Ishikawa (cell line): ENCODE measurements at regions not wholly inside any gene's neighbourhood (a gene's known extent, or its start where the extent isn't known, plus 50 kb on each side); places are given as distances from the start of the nearest gene placed in this dataset.

ENCODE experiments used
- CEBPB ChIP-seq: IDR thresholded peaks from 2 replicates; pipeline ENCODE4 v1.6.1; 2012
- CREB1 ChIP-seq: IDR thresholded peaks from 2 replicates; pipeline ENCODE4 v1.6.1; 2012; ENCODE audit warnings: low read depth
- EGR1 ChIP-seq: IDR thresholded peaks from 2 replicates; pipeline ENCODE4 v1.6.1; 2012
- EP300 ChIP-seq: IDR thresholded peaks from 2 replicates; pipeline ENCODE4 v1.6.1; 2012; ENCODE audit warnings: borderline replicate concordance
- FOXM1 ChIP-seq: IDR thresholded peaks from 2 replicates; pipeline ENCODE4 v1.6.1; 2012; ENCODE audit warnings: low read depth, borderline replicate concordance
- MAX ChIP-seq: IDR thresholded peaks from 2 replicates; pipeline ENCODE4 v1.6.1; 2012
- NFIC ChIP-seq: IDR thresholded peaks from 2 replicates; pipeline ENCODE4 v1.6.1; 2012
- RAD21 ChIP-seq: IDR thresholded peaks from 2 replicates; pipeline ENCODE4 v1.6.1; 2012; ENCODE audit warnings: low read depth
- REST ChIP-seq: IDR thresholded peaks from 2 replicates; pipeline ENCODE4 v1.6.1; 2012; ENCODE audit warnings: low read depth, mild to moderate bottlenecking
- TAF1 ChIP-seq: IDR thresholded peaks from 2 replicates; pipeline ENCODE4 v1.6.1; 2012; ENCODE audit warnings: low read depth, mild to moderate bottlenecking
- TCF12 ChIP-seq: IDR thresholded peaks from 2 replicates; pipeline ENCODE4 v1.6.1; 2012; ENCODE audit warnings: low read depth
- TEAD4 ChIP-seq: IDR thresholded peaks from 2 replicates; pipeline ENCODE4 v1.6.1; 2012
- USF1 ChIP-seq: IDR thresholded peaks from 2 replicates; pipeline ENCODE4 v1.6.1; 2012
- YY1 ChIP-seq: IDR thresholded peaks from 2 replicates; pipeline ENCODE4 v1.6.1; 2012; ENCODE audit warnings: low read depth
- ZBTB7A ChIP-seq: IDR thresholded peaks from 2 replicates; pipeline ENCODE4 v1.6.1; 2012; ENCODE audit warnings: low read depth

- no peak for TF ChIP-seq ZBTB7A
- TF ChIP-seq EP300: no peak
- TF ChIP-seq FOXM1: no peak
- TF ChIP-seq EGR1: no peak
- TF ChIP-seq TAF1: no peak
- no peak for TF ChIP-seq NFIC
- no peak for TF ChIP-seq CREB1
- TF ChIP-seq USF1: no peak
- no peak for TF ChIP-seq REST
- no peak for TF ChIP-seq YY1
- no peak for TF ChIP-seq RAD21
- TF ChIP-seq TEAD4: no peak
- TF ChIP-seq TCF12: no peak
- TF ChIP-seq CEBPB: no peak
- TF ChIP-seq MAX: no peak
These were observed 899.8 kb downstream of the ROBO2 start for GRCh38 chr3:77939726-77940125.

DNA sequence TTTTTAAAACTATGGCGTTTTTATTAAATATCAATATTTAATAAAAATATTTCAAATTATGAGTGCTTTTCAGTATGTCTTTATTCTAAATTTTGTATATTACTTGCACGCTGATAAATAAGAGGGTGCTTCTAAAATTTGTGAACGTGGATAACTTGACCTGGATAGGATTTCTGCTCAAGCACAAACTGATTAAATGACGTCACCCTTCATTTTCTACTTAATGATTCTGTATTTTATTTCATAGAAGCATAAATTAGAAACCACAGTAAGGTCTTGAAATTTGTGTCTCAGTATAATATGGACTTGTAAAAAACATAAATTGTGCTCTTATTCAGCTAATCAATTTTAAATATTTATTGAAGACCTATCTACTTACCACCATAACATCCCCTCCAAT, 903.7 kb downstream of the ROBO2 start:
- TF ChIP-seq TEAD4 (no peak), EP300 (no peak), CEBPB (no peak), CREB1 (no peak)

DNA sequence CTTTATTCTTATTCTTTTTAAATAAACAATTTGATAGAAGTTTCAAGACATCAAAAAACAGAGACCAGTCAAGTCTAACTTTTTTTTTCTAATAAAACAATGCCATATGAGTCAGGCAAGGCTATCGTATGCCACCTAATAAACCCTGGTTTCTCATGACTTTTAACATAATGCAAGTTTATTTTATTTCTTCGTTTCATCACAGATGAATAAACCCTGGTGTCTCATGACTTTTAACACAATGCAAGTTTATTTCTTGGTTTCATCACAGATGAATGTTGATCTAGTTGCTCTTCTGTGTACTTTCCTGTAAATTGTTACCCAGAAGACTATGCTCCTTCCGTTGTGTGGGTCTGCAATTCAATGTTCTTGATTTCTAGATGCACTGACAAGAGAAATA, 905.4 kb downstream of the ROBO2 start:
- no peak for TF ChIP-seq USF1
- no peak for TF ChIP-seq TEAD4
- TF ChIP-seq TAF1: no peak
- no peak for TF ChIP-seq RAD21
- no peak for TF ChIP-seq FOXM1
- TF ChIP-seq MAX: no peak
- no peak for TF ChIP-seq CEBPB
- TF ChIP-seq ZBTB7A: no peak
- TF ChIP-seq YY1: no peak
- no peak for TF ChIP-seq EP300
- TF ChIP-seq REST: no peak
- TF ChIP-seq NFIC: no peak
- no peak for TF ChIP-seq CREB1

GRCh38 chr3:77947671-77948070, 907.8 kb downstream of the ROBO2 start:
- TF ChIP-seq ZBTB7A: no peak
- TF ChIP-seq CREB1: no peak
- no peak for TF ChIP-seq USF1
- no peak for TF ChIP-seq TAF1
- TF ChIP-seq NFIC: no peak
- no peak for TF ChIP-seq CEBPB
- no peak for TF ChIP-seq RAD21
- TF ChIP-seq YY1: no peak
- no peak for TF ChIP-seq MAX
- TF ChIP-seq FOXM1: no peak
- TF ChIP-seq EP300: no peak
- no peak for TF ChIP-seq TEAD4
- TF ChIP-seq EGR1: no peak
- no peak for TF ChIP-seq TCF12
- no peak for TF ChIP-seq REST

DNA sequence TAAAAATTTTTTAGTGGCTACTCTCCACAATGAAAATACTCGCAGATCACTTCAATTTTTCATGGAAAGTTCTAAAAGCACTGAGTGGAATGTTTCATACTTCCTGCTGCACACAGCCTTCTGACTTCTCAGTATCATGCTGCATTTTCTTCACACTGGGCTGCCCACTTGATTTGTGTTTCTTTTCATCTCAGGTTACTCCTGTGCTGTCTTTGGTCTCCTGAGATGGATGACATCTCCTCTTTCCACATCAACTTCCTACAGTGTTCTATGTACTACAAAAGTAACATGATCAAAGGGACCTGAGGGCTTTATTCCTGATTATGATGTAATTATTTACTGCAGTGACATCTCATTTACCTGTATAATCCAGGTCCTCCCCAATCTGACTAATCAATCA, 927.7 kb downstream of the ROBO2 start:
- TF ChIP-seq ZBTB7A: no peak
- TF ChIP-seq FOXM1: no peak
- no peak for TF ChIP-seq CREB1
- TF ChIP-seq CEBPB: no peak
- TF ChIP-seq NFIC: no peak
- TF ChIP-seq MAX: no peak
- no peak for TF ChIP-seq TEAD4
- no peak for TF ChIP-seq TAF1
- TF ChIP-seq RAD21: no peak
- no peak for TF ChIP-seq EGR1
- no peak for TF ChIP-seq TCF12
- TF ChIP-seq EP300: no peak
- no peak for TF ChIP-seq YY1
- no peak for TF ChIP-seq REST
- TF ChIP-seq USF1: no peak
